ENCODE measurements at regions not wholly inside any gene's neighbourhood (a gene's known extent, or its start where the extent isn't known, plus 50 kb on each side); places are given as distances from the start of the nearest gene placed in this dataset.

DNA sequence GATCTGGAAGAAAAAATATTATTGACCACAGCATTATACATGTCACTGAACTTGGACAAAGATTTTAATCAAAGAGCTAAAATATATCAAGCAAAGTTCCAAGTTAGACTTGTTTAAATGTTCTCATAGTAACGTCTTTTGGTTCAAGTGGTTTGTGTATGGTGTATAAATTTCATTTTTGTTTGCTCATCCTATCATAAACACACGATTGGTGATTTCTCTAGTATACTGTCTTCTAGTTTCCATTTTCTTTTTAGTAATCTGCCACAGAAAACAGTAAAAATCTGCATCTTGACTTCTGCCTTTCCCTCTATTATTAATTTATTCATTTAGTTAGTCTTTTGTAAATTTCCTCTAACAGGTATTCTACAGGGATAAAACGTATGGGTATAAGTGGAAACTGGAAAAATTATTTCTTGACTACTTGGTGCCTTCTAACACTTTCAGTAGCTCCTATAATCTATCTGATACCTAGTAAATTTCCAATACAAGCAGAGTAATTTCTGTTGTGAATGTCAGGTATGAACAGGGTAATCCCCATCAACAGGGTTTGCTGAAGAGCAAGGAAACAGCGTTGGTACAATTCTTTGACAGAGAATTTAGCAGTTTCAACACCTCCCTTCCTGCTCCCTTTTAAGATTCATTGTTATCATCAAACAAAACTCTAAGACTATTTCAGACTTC is 268.0 kb downstream of the PTPRC start:
- DNase-seq = no peak

DNA sequence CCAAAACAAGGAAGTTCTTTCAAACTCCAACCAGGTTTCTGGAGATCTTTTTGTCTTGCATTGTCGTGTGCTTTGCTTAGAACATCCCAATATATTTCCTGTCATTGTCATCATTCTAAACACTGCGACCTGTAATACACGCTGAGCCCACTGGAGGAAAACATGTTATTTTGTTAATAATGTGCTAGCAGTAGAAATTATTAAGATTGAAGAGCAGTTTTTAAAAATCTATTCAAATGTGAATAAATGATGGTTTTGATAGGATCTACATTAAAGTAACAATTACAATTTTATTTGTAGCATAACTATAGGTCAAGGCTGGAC is 268.5 kb downstream of the PTPRC start:
- DNase-seq = no peak

DNA sequence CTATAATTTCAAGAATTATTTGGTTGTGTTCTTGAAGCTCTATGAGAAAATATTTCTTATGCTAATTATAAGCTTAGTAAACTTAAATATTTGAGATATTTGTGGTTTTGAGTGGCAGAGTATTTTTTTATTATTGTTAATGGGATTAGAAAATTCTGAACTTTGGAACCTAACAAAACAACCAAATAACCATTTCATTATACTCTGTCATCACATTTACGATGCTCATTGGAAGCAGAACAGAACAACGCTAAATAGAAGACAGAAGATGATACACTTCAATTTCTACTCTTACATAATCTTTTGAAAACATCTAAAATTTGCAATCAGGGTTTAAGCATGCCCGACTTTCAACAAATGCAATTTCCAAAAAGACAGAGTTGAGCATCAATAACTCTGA is 270.2 kb downstream of the PTPRC start:
- no peak for DNase-seq

DNA sequence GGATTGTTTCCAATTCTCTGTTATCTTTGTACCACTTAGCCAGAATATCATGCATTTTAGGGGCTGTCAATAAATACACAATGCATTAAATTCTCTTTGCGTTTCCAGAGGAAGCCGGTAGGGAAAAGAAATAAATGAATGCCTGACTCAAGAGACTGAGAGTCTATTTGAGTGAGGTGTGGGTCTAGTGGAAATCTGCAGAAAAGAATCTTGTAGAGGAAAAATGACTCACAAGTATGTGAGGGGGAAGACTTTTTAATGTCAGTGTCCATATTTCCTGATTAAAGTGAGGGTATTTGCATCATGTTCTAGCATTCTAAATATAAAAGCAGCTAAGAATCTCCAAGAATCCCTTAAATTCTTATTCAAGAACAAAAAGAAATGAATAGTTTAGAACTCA is 271.1 kb downstream of the PTPRC start:
- no peak for DNase-seq

DNA sequence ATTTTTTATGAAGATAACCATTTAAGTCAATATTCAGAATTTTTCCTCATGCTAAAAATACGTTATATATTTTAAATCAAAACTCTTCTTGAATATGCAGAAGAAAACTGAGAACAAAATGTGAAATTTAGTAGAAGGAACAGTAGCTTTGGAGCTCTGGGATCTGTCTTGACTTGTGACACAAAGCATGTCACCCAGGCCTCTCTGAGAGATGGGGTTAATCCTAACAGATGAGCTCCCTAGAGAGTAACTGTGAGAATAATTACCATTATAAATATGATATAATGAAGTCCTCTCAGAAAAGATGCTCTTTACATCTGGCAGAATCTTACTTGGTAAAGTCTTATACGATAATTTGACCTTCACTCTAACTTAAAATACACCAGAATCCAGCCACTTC is 272.0 kb downstream of the PTPRC start:
- DNase-seq = no peak

DNA sequence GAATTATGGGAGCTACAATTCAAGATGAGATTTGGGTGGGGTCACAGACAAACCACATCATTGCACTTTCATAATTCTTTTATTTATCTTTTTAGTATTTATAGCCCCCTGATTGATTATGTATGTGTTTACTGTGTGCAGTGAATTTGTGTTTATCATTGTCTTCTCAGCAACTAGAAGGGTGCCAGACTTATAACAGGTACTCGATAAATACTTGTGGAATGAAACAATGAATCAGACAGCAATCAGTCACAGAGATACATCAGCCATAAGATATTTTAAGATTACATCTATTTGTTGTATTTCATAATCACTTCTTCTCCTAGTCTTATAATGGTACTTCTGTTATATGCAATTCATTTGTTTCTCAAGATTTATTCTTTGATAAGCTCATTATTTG is 273.2 kb downstream of the PTPRC start:
- DNase-seq = no peak

DNA sequence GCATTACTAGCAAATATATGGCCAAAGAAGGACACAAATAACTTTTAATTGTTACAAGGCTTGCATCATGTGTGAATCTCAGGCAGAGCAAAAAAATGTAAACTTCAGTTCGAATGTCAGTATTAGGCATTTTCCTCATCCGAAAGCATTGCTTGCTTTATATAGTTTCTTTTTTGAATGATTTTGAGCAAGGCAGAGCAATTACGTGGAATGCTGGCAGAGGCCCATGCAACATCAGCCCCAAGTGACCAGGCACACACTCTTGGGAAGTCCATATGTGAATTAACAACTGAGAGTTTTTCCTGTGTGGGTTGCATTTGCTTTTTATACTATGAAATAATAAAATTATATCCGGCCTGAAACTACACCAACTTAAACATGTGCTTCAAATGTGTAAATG is 274.8 kb downstream of the PTPRC start:
- no peak for DNase-seq

DNA sequence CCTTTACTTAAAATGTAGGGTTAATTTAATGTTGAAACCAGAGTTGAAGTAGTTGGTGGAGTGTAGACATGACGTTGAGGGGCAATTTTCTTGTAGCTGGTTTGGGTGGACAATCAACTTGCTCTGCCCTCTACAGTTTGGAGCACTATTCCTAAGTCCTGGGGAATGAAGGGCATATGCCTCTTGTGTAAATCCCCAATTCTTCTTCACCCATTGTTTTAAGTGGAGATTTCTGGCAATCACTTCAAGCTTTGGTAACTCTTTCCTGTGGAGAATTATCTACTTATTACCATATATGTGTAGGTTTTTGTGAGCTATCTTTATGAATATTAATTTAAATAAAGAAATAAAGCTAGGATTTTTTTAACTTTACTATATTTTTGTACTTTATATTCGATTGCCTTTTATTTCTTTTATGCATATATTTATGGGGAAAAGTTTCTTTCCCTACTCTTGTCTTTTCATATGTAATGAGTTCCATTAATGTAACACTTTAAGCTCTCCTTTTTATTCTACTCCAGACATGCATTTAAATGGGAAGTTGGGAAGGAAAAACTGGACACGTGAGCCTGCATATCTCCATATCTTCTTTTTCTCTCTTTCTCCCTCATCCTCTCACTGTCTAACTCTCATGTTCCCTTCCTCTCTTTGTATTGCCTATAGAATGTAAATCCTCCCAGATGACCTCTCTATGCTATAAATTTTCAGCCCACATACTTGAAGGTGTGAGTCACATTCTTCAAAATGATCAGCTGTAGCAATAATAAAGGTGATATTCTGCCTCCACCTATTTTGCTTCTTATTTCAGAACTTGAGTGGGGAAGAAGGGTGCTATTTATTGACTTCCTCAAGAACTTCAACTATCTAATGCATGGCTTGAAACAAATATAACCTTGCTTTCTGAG is 276.7 kb downstream of the PTPRC start:
- no peak for DNase-seq

DNA sequence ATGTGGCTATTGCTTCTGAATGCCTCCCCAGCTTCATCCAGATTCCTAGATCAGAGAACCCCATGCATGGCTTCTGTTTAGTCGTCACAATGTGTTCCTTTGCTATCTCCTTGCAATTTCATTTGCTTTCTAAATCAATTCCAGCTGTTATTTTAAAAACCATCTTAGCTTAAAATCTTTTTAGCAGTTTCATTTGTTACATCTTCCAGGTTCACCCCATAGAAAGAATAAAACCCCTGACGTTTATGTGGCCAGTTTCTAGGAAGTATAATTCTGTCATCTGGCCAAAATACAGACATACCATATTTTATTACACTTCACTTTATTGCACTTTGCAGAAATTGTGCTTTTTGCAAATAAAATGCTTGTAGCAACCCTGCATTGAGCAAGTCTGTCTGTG is 278.4 kb downstream of the PTPRC start:
- DNase-seq = no peak

DNA sequence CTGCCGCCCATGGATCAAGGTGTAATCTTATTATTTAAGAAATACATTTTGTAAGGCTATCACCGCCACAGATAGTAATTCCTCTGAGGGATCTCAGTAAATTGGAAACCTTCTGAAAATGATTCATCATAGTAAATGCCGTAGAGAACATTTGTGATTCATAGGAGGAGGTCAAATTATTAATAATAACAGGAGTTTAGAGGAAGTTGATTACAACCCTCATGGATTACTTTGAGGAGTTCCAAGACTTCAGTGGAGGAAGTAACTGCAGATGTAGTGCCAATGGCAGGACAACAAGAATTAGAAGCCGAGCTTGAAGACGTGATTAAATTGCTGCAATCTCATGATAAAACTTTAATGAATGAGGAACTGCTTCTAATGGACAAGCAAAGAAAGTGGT is 280.1 kb downstream of the PTPRC start:
- DNase-seq = no peak

DNA sequence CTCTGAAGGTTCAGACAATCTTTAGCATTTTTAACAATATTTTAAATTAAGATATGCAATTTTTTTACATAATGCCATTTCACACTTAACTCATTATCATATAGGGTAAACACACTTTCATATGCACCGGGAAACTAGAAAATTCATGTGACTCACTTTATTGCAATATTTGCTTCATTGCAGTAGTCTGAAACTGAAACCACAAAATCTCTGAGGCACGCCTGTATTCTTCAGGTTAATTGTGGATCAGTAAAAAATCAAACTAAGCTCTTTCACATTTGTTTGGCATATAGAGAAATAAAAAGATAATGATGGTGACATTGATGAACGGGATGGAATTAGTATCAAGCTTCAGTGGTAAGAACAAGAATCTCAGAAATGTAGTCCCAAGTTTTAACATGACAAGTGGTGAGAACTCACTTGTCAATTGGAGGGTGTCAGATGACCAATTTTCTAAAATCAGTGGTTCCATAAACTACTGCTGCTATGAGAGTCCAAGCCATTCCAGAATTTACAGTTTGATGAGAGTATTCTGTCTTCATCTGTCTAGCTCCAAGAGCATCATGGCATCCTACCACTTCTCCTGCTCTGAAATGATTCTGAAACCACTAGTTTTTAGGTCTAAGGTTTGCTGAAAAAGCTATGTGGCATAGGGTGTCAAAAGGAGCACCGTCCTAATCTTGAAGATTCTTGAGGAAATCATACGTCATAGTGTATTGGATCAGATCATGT is 281.0 kb downstream of the PTPRC start:
- no peak for DNase-seq

DNA sequence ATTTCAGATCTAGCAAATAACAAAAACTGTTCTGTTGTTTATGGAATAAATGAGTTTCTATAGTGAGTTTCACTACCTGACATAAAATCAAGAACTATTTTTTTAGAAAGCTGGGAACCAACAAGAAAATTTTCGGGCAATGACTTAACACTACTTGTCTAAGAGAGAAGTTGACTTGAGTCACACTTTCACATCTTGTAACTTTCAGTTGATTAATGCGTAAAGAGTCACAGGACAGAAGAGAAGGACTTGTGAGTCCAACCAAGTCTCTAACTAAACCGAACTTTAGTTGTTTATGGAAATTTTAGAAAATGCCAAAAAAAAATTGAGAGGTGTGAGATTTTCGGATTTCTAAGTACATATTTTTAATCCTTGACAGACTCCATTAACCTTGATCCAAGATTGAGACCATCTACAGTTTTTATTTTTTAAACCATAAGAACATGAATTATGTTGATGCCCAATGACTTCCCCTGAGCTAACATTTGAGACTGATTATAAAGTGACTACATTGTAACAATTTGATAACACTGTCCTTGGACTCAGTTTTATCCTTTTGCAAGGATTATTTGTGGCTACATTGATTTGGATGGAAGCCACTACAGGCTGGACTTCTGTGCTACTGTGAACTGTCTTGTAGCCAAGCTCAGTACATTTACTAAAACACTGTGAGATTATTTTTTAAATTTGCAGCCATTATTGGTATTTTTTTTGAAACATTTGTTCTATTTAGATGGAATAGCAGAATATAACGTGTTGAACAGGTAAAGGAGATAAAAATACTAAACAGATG is 284.0 kb downstream of the PTPRC start:
- no peak for DNase-seq

DNA sequence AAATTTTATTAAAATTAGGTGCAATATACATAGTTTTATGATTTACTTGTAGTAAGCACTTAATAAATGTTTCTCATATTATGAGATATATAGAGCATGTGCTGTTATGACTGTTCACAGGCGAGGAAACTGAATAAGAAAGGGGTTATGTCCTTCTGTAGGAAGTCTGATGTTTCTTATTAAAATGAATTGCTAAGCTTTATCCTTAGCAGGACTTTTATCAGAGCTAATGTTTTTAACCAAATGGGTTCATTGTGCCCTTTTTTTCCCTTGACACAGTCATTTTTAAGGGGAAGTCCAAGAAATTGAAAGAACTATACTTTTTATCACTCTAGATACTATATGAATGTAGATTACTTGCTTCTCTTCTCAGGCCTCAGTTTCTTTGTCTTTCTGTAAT is 285.2 kb downstream of the PTPRC start:
- DNase-seq = no peak

DNA sequence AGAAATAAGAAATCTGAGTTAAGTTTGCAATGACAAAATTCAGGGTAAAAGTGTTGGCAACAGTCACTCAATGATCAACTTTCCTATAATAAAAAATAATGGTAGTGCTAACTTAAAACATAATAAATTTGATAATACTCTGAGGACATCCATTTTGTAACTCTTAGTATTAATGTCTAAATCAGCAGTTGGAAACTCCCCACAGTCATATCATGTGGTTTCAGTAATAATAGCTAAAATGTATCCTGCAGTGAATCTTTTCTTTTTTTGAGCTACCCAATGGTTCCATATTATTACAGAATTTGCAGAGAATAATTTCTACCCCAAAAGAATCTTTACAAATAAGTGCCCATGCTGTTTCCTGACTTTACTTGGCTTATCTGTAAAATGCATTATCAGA is 286.7 kb downstream of the PTPRC start:
- DNase-seq = no peak

DNA sequence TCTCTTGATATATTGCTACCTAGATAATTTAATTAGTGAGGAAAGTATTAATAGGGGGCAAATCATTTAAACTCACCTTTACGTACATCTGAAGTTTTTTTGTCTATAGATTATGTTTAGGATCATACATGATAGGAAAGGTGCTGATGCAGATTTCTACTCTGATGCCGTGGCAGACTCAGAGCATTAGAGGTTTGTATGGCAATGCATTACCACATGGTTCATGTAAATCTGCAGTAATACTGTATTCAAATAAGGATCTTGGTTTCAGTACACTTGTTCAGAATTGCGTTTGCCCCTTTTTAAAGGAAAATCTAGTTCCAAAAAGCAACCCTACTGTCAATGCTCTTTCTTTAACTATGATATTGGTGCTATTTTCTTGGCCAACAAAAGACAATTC is 288.3 kb downstream of the PTPRC start:
- no peak for DNase-seq

DNA sequence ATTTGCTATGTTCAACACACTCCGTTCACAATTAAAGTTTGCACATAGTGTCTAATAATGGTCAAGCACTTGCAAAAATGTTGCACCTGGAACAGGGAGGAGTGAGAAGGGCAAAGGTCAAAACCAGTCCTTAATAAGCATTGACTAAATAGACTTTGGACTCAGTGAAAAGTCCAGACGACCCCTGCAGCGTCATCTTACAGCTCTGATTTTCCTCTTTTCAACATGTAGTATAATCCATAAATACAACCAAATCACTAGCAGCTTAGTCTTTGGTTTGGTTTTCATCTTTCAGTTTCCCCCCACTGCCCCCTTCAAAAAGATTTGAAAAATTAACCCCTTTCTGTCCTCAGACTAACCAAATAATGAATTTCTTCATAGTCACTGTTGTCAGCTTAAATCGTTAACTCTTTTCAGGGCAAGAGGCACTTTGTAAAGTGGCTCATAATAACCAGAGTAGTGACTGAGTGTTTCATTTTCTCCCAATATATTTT is 290.3 kb downstream of the PTPRC start:
- DNase-seq = no peak

DNA sequence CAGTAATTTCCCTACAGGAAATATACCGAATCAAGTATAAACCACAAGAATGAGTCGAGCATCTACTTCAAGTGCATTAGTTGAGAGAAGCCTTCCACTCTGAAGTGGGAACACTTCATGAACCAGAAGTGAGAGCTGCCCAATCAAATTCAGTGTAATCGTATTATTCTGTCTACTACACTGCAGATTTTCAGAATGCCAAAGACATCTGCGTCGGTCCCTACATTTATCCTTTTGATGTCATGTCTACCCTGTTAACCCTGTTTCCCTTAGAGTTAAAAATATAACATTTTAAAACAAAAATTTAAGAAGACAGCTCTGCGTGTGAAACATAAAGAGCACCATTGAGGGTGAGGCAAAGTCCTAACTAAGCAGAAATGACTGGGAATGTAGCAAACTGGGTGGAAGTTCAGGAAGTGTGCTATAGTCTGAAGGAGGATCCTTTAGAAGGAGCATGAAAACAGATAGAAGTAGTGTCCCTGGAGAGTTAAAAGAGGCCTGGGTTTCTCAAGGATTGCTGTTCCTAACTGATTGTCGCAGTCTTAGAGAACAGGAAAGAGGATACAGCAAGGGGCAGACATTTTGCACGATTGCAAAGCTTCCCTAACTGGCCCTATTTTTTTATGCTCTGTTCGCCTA is 291.2 kb downstream of the PTPRC start:
- no peak for DNase-seq

DNA sequence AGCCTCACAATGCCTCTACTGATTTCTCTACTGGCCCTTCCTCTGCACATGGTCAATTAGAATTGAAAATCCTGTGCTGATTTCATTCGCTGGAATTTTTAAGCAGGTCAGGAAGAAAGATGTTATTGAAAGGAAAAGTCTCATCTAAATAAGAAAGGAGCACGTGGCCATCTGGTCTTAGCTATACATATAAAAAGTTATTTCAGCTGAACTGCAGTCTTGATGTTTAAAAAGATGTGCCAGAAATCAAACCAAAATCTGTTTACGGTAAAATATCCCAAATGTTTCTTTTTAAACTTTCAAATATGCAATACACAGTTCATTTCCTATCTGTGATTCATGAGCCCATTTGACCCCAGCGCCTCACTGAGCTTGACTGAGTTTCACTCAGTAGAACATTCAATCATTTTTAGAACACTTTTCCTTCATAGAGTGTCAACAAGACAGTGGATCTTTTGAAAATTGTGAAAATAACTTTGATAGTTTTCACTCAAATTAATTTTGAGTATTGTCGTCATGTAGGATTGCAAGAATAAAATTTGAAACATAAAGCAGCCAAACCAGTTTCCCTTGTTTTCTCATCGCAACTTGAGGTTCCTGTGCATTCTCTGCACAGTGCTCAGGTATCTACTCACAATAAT is 293.6 kb downstream of the PTPRC start:
- DNase-seq = no peak

DNA sequence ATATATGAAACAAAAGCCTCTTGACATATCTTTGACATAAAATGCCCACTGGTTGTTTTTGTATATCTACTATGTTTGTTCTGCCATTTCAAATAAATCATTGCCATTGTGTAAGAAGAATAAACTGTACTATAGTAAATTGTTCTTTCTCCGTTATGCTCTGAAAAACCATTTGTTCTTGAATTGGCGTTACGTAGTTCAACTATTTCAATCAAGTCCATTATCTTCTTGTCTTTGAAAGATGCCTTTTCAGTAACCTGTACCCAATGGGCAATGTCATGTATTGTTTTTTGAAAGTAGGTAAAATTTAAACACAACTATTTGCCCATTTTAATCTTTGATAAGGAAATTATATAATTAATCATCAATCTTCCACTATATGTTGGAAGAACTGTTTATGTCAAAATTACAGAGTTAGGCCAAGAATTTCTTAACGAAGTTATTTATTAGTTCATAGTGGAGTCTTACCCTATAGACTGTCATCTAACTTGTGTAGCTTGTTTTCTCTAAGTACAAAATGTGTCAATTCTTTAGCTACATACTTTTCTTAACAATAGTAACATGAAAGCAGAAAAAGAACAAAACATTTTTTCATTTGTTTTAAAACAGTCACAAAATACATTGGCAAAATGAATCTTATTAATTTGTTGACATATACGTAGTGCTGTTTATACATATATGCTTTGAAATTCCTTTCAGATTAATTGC is 294.8 kb downstream of the PTPRC start:
- no peak for DNase-seq

DNA sequence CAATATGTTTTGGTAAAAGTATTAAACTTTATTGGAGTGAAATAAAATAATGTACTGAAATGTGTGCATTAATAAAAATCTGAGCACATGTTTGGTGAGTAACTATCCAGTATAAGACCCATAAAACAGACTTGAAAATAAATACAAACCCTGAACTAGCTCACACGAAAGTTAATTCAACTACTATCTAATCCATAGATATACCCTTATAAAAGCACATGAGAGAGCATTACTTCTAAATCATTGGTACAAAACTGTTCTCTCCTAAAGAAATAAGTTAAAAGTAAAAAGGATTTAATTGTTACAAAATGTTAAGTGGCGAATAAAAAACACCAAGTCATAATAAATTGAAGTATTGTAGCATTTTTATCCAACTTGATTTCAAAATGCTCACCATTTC is 295.6 kb downstream of the PTPRC start:
- DNase-seq = no peak

DNA sequence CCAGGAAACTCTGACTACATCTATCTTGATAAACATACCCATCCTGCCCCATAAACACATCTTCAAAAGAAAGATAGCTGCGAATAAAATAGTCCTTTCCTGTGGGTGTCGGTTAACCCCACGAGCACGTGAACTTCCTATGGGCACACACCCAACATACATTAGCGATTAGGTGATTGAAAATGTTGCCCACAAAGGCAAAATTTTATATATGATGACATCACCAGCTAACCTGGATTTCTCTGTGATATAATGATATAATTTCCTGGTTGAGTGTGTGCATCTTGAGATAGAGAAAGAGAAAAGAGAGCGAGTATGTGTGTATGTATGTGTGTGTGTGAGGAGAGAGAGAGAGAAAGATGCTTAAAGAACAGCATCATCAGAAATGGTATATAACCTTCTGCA is 296.1 kb downstream of the PTPRC start:
- DNase-seq = peak in 1 of 2 experiments; percentile 58

All from stimulated activated CD4-positive, alpha-beta T cell treated with anti-CD3 and anti-CD28 coated beads, Interleukin-4, amount 100 ng/mL, for 4 hours (primary cell).